ENCODE measurements at regions not wholly inside any gene's neighbourhood (a gene's known extent, or its start where the extent isn't known, plus 50 kb on each side); places are given as distances from the start of the nearest gene placed in this dataset.
"Not testable (repeated sequence)": the region's sequence is repeated elsewhere in the genome, so short reads cannot be mapped to it uniquely, and the experiment has no call there.

- H3K4me2 ChIP-seq (ENCODE audit: low read length), result no peak overlapping the region
- no peak overlapping the region for H3K4ac ChIP-seq (ENCODE audit: low read depth, low read length)
- no peak overlapping the region for H2AFZ ChIP-seq (ENCODE audit: insufficient read depth, low read length, poor library complexity)
- no peak overlapping the region for H2BK120ac ChIP-seq (ENCODE audit: insufficient read depth, low read length, poor library complexity)
- H2BK5ac ChIP-seq (ENCODE audit: low read depth, low read length, poor library complexity), result no peak overlapping the region
- DNase-seq, result no peak
- H4K12ac ChIP-seq (ENCODE audit: low read depth, low read length), result no peak overlapping the region
- H3K4me1 ChIP-seq (ENCODE audit: control insufficient read depth in 1 of 2, insufficient read depth in 2 of 2, low read length in 2 of 2), result no peaks in the 10 kb centered on the region
- no peak overlapping the region for H3K9ac ChIP-seq (ENCODE audit: low read length)
- H4K91ac ChIP-seq (ENCODE audit: low read depth, low read length), result no peak overlapping the region
- H3K14ac ChIP-seq (ENCODE audit: low read length), result no peak overlapping the region
- H3K27me3 ChIP-seq (ENCODE audit: insufficient read depth, low read length), result no peaks in the 10 kb centered on the region
- no peaks in the 10 kb centered on the region for H3K9me3 ChIP-seq (ENCODE audit: insufficient read depth, low read depth, low read length)
- H2BK12ac ChIP-seq (ENCODE audit: low read length), result no peak overlapping the region
- no peak overlapping the region for H3K27ac ChIP-seq (ENCODE audit: low read depth, low read length)
- no peaks in the 10 kb centered on the region for H3K79me1 ChIP-seq (ENCODE audit: low read length)
- no peak overlapping the region for H3K4me3 ChIP-seq (ENCODE audit: low read depth, low read length)
- no peak overlapping the region for H4K8ac ChIP-seq (ENCODE audit: low read depth, low read length)
- H3K18ac ChIP-seq (ENCODE audit: low read length), result no peak overlapping the region
- H3K36me3 ChIP-seq (ENCODE audit: control insufficient read depth in 1 of 2, insufficient read depth in 2 of 2, low read length in 2 of 2), result no peaks in the 10 kb centered on the region
- no peak overlapping the region for H2AK5ac ChIP-seq (ENCODE audit: low read length)
- WGBS (ENCODE audit: extremely low coverage, insufficient coverage, insufficient read length), result no CpG with 5 or more reads among the region's 2 CpGs
- no peak overlapping the region for H3K23ac ChIP-seq (ENCODE audit: low read length)
- H3K79me2 ChIP-seq (ENCODE audit: control insufficient read depth, insufficient read depth, low read length, poor library complexity), result no peaks in the 10 kb centered on the region
These were observed 706.1 kb upstream of the TMPRSS15 start for GRCh38 chr21:19109694-19110093.

- not testable (repeated sequence) for H4K8ac ChIP-seq (ENCODE audit: low read depth, low read length); H3K9ac ChIP-seq (ENCODE audit: low read length); H2AK5ac ChIP-seq (ENCODE audit: low read length); H2BK120ac ChIP-seq (ENCODE audit: insufficient read depth, low read length, poor library complexity); H3K36me3 ChIP-seq (ENCODE audit: control insufficient read depth in 1 of 2, insufficient read depth in 2 of 2, low read length in 2 of 2); H2BK5ac ChIP-seq (ENCODE audit: low read depth, low read length, poor library complexity); H3K4me1 ChIP-seq (ENCODE audit: control insufficient read depth in 1 of 2, insufficient read depth in 2 of 2, low read length in 2 of 2); H3K79me2 ChIP-seq (ENCODE audit: control insufficient read depth, insufficient read depth, low read length, poor library complexity); DNase-seq; H3K79me1 ChIP-seq (ENCODE audit: low read length); H3K18ac ChIP-seq (ENCODE audit: low read length); H3K14ac ChIP-seq (ENCODE audit: low read length); H3K27me3 ChIP-seq (ENCODE audit: insufficient read depth, low read length); H2BK12ac ChIP-seq (ENCODE audit: low read length); H4K91ac ChIP-seq (ENCODE audit: low read depth, low read length); H4K12ac ChIP-seq (ENCODE audit: low read depth, low read length); H3K27ac ChIP-seq (ENCODE audit: low read depth, low read length); H3K23ac ChIP-seq (ENCODE audit: low read length); H3K4me2 ChIP-seq (ENCODE audit: low read length); H3K4me3 ChIP-seq (ENCODE audit: low read depth, low read length); H3K9me3 ChIP-seq (ENCODE audit: insufficient read depth, low read depth, low read length); H2AFZ ChIP-seq (ENCODE audit: insufficient read depth, low read length, poor library complexity); H3K4ac ChIP-seq (ENCODE audit: low read depth, low read length)
- no CpG with 5 or more reads among the region's 4 CpGs for WGBS (ENCODE audit: extremely low coverage, insufficient coverage, insufficient read length)
These were observed 715.7 kb upstream of the TMPRSS15 start for GRCh38 chr21:19119259-19119658.

DNA sequence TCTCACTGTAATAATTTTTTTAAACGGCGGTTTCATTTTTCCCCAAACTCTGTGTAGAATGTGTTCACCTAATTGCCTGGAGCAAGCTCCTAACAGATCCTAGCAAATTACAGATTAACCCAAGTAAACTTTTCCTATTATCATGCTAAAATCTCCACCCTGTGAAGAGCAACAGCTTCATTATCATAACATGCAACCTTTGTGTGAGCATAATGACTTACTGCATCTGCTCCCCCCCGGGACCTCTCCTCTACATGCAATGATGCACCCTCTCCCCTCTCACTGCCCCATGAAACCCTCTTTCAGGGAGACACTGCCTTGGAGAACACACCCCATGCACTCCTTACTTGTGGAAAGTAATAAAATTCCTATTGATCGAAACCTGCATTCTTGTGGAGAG, 717.0 kb upstream of the TMPRSS15 start:
- H4K91ac ChIP-seq (ENCODE audit: low read depth, low read length), result no peak overlapping the region
- H3K27ac ChIP-seq (ENCODE audit: low read depth, low read length), result no peak overlapping the region
- H2AK5ac ChIP-seq (ENCODE audit: low read length), result no peak overlapping the region
- H2BK12ac ChIP-seq (ENCODE audit: low read length), result no peak overlapping the region
- no peak overlapping the region for H3K4ac ChIP-seq (ENCODE audit: low read depth, low read length)
- H3K79me1 ChIP-seq (ENCODE audit: low read length), result no peaks in the 10 kb centered on the region
- H2BK5ac ChIP-seq (ENCODE audit: low read depth, low read length, poor library complexity), result no peak overlapping the region
- H3K9me3 ChIP-seq (ENCODE audit: insufficient read depth, low read depth, low read length), result no peaks in the 10 kb centered on the region
- no peak overlapping the region for H3K4me3 ChIP-seq (ENCODE audit: low read depth, low read length)
- no peak overlapping the region for H2BK120ac ChIP-seq (ENCODE audit: insufficient read depth, low read length, poor library complexity)
- no peaks in the 10 kb centered on the region for H3K36me3 ChIP-seq (ENCODE audit: control insufficient read depth in 1 of 2, insufficient read depth in 2 of 2, low read length in 2 of 2)
- H3K23ac ChIP-seq (ENCODE audit: low read length), result no peak overlapping the region
- H3K14ac ChIP-seq (ENCODE audit: low read length), result no peak overlapping the region
- H4K12ac ChIP-seq (ENCODE audit: low read depth, low read length), result no peak overlapping the region
- H3K4me1 ChIP-seq (ENCODE audit: control insufficient read depth in 1 of 2, insufficient read depth in 2 of 2, low read length in 2 of 2), result no peaks in the 10 kb centered on the region
- no peak overlapping the region for H4K8ac ChIP-seq (ENCODE audit: low read depth, low read length)
- no peak overlapping the region for H3K4me2 ChIP-seq (ENCODE audit: low read length)
- no peak overlapping the region for H3K18ac ChIP-seq (ENCODE audit: low read length)
- WGBS (ENCODE audit: extremely low coverage, insufficient coverage, insufficient read length), result no CpG with 5 or more reads among the region's 4 CpGs
- H3K27me3 ChIP-seq (ENCODE audit: insufficient read depth, low read length), result no peaks in the 10 kb centered on the region
- DNase-seq, result no peak
- H3K9ac ChIP-seq (ENCODE audit: low read length), result no peak overlapping the region
- no peaks in the 10 kb centered on the region for H3K79me2 ChIP-seq (ENCODE audit: control insufficient read depth, insufficient read depth, low read length, poor library complexity)
- no peak overlapping the region for H2AFZ ChIP-seq (ENCODE audit: insufficient read depth, low read length, poor library complexity)

DNA sequence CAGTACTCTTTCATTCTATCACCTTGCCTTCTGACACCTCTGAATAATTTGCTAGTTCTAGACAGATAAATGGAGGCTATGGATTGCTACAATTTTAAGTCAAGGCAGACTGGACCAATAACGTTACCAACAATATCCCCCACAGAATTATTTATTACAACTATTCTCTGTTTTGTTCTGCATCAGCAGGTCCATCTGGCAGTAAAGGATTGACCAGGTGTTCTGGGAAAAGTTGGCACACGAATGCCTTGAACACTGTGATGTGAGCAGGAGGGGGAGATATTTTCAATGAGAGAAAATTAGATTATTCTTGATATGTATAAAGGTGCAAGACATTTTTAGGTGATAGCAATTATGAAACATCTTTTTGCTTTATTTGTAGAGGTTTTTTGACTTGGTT, 718.8 kb upstream of the TMPRSS15 start:
- Histone ChIP-seq H3K36me3 (ENCODE audit: control insufficient read depth in 1 of 2, insufficient read depth in 2 of 2, low read length in 2 of 2) (no peaks in the 10 kb centered on the region), H4K12ac (ENCODE audit: low read depth, low read length) (no peak overlapping the region), H3K79me1 (ENCODE audit: low read length) (no peaks in the 10 kb centered on the region), H2BK12ac (ENCODE audit: low read length) (no peak overlapping the region), H3K14ac (ENCODE audit: low read length) (no peak overlapping the region), H3K4ac (ENCODE audit: low read depth, low read length) (no peak overlapping the region), H4K8ac (ENCODE audit: low read depth, low read length) (no peak overlapping the region), H2BK5ac (ENCODE audit: low read depth, low read length, poor library complexity) (no peak overlapping the region), H3K9ac (ENCODE audit: low read length) (no peak overlapping the region), H2AK5ac (ENCODE audit: low read length) (no peak overlapping the region), H3K9me3 (ENCODE audit: insufficient read depth, low read depth, low read length) (no peaks in the 10 kb centered on the region), H2AFZ (ENCODE audit: insufficient read depth, low read length, poor library complexity) (no peak overlapping the region), H3K4me2 (ENCODE audit: low read length) (no peak overlapping the region), H2BK120ac (ENCODE audit: insufficient read depth, low read length, poor library complexity) (no peak overlapping the region), H3K27me3 (ENCODE audit: insufficient read depth, low read length) (no peaks in the 10 kb centered on the region), H4K91ac (ENCODE audit: low read depth, low read length) (no peak overlapping the region), H3K23ac (ENCODE audit: low read length) (no peak overlapping the region), H3K4me3 (ENCODE audit: low read depth, low read length) (no peak overlapping the region), H3K27ac (ENCODE audit: low read depth, low read length) (no peak overlapping the region), H3K79me2 (ENCODE audit: control insufficient read depth, insufficient read depth, low read length, poor library complexity) (no peaks in the 10 kb centered on the region), H3K18ac (ENCODE audit: low read length) (no peak overlapping the region), H3K4me1 (ENCODE audit: control insufficient read depth in 1 of 2, insufficient read depth in 2 of 2, low read length in 2 of 2) (no peaks in the 10 kb centered on the region)
- DNase-seq, result no peak
- WGBS (ENCODE audit: extremely low coverage, insufficient coverage, insufficient read length), result no CpG with 5 or more reads among the region's 2 CpGs
